NAMALWA (cell line): ENCODE measurements at regions not wholly inside any gene's neighbourhood (a gene's known extent, or its start where the extent isn't known, plus 50 kb on each side); places are given as distances from the start of the nearest gene placed in this dataset.

Experiments
- DNase-seq: peaks from one replicate; pipeline ENCODE4 v3.0.0-alpha.2; 2015; ENCODE audit warnings: low spot score

- DNase-seq = no peak
Observed at GRCh38 chr2:104538077-104538476, 315.8 kb upstream of the POU3F3 start.

- no peak for DNase-seq
Observed at GRCh38 chr2:104539649-104540048, 314.3 kb upstream of the POU3F3 start.

GRCh38 chr2:104545055-104545454, 308.9 kb upstream of the POU3F3 start:
- no peak for DNase-seq

GRCh38 chr2:104546537-104546936, 307.4 kb upstream of the POU3F3 start:
- no peak for DNase-seq

- no peak for DNase-seq
Observed at GRCh38 chr2:104547221-104547620, 306.7 kb upstream of the POU3F3 start.

- DNase-seq = no peak
Observed at GRCh38 chr2:104561251-104561650, 292.7 kb upstream of the POU3F3 start.

- DNase-seq = no peak
Observed at GRCh38 chr2:104562537-104562936, 291.4 kb upstream of the POU3F3 start.

- DNase-seq = no peak
Observed at GRCh38 chr2:104563398-104563996, 290.4 kb upstream of the POU3F3 start.

- no peak for DNase-seq
Observed at GRCh38 chr2:104568247-104568646, 285.7 kb upstream of the POU3F3 start.

- DNase-seq = no peak
Observed at GRCh38 chr2:104570259-104570658, 283.7 kb upstream of the POU3F3 start.

GRCh38 chr2:104572834-104573233, 281.1 kb upstream of the POU3F3 start:
- no peak for DNase-seq

GRCh38 chr2:104574367-104574766, 279.5 kb upstream of the POU3F3 start:
- DNase-seq = no peak

- no peak for DNase-seq
Observed at GRCh38 chr2:104577143-104577542, 276.8 kb upstream of the POU3F3 start.

- no peak for DNase-seq
Observed at GRCh38 chr2:104582471-104582870, 271.4 kb upstream of the POU3F3 start.

- no peak for DNase-seq
Observed at GRCh38 chr2:104583811-104584210, 270.1 kb upstream of the POU3F3 start.

GRCh38 chr2:104584393-104584792, 269.5 kb upstream of the POU3F3 start:
- no peak for DNase-seq

- no peak for DNase-seq
Observed at GRCh38 chr2:104595576-104595975, 258.3 kb upstream of the POU3F3 start.

- DNase-seq = no peak
Observed at GRCh38 chr2:104597942-104598341, 256.0 kb upstream of the POU3F3 start.

GRCh38 chr2:104598636-104599035, 255.3 kb upstream of the POU3F3 start:
- no peak for DNase-seq

GRCh38 chr2:104599787-104600510, 254.0 kb upstream of the POU3F3 start:
- DNase-seq = no peak

- no peak for DNase-seq
Observed at GRCh38 chr2:104606056-104606455, 247.9 kb upstream of the POU3F3 start.

GRCh38 chr2:104616856-104617255, 237.1 kb upstream of the POU3F3 start:
- DNase-seq = no peak

GRCh38 chr2:104620801-104621200, 233.1 kb upstream of the POU3F3 start:
- no peak for DNase-seq

GRCh38 chr2:104635608-104636007, 218.3 kb upstream of the POU3F3 start:
- no peak for DNase-seq
